GM18861 (cell line): ENCODE measurements at regions not wholly inside any gene's neighbourhood (a gene's known extent, or its start where the extent isn't known, plus 50 kb on each side); places are given as distances from the start of the nearest gene placed in this dataset.
A peak's percentile ranks its signal among the peaks of the same experiment; 100 is the strongest.

ENCODE experiments used
- ATAC-seq: cut with Tn5 transposase; IDR thresholded peaks from one replicate; pipeline ENCODE4 v1.9.1; 2021; ENCODE audit not compliant: unreplicated experiment

GRCh38 chr13:33512880-33513554, 227.5 kb upstream of the STARD13 start:
- no peak for ATAC-seq

- no peak for ATAC-seq
Observed at GRCh38 chr13:33514362-33514761, 228.8 kb upstream of the STARD13 start.

GRCh38 chr13:33515146-33515545, 229.6 kb upstream of the STARD13 start:
- ATAC-seq = no peak

- no peak for ATAC-seq
Observed at GRCh38 chr13:33518452-33518851, 232.9 kb upstream of the STARD13 start.

GRCh38 chr13:33519561-33520467, 234.3 kb upstream of the STARD13 start:
- ATAC-seq = no peak

- ATAC-seq = no peak
Observed at GRCh38 chr13:33520468-33520839, 234.9 kb upstream of the STARD13 start.

- no peak for ATAC-seq
Observed at GRCh38 chr13:33524086-33524485, 238.5 kb upstream of the STARD13 start.

- ATAC-seq = no peak
Observed at GRCh38 chr13:33525763-33526162, 240.2 kb upstream of the STARD13 start.

- ATAC-seq = no peak
Observed at GRCh38 chr13:33526718-33527117, 241.2 kb upstream of the STARD13 start.

- no peak for ATAC-seq
Observed at GRCh38 chr13:33528896-33529295, 243.3 kb upstream of the STARD13 start.

GRCh38 chr13:33531484-33531883, 245.9 kb upstream of the STARD13 start:
- ATAC-seq = no peak

- no peak for ATAC-seq
Observed at GRCh38 chr13:33535061-33535460, 249.5 kb upstream of the STARD13 start.

- ATAC-seq = no peak
Observed at GRCh38 chr13:33536601-33537000, 251.0 kb upstream of the STARD13 start.

GRCh38 chr13:33537026-33537425, 251.5 kb upstream of the STARD13 start:
- no peak for ATAC-seq

- no peak for ATAC-seq
Observed at GRCh38 chr13:33537676-33538075, 252.1 kb upstream of the STARD13 start.

GRCh38 chr13:33541456-33541855, 255.9 kb upstream of the STARD13 start:
- ATAC-seq = no peak

- ATAC-seq = no peak
Observed at GRCh38 chr13:33541962-33542308, 256.4 kb upstream of the STARD13 start.

GRCh38 chr13:33542309-33543088, 256.9 kb upstream of the STARD13 start:
- peak; percentile 81 for ATAC-seq

GRCh38 chr13:33543089-33543459, 257.5 kb upstream of the STARD13 start:
- no peak for ATAC-seq

GRCh38 chr13:33543631-33544265, 258.2 kb upstream of the STARD13 start:
- no peak for ATAC-seq

- ATAC-seq = no peak
Observed at GRCh38 chr13:33544308-33544707, 258.8 kb upstream of the STARD13 start.
